ENCODE measurements at regions not wholly inside any gene's neighbourhood (a gene's known extent, or its start where the extent isn't known, plus 50 kb on each side); places are given as distances from the start of the nearest gene placed in this dataset.

DNA sequence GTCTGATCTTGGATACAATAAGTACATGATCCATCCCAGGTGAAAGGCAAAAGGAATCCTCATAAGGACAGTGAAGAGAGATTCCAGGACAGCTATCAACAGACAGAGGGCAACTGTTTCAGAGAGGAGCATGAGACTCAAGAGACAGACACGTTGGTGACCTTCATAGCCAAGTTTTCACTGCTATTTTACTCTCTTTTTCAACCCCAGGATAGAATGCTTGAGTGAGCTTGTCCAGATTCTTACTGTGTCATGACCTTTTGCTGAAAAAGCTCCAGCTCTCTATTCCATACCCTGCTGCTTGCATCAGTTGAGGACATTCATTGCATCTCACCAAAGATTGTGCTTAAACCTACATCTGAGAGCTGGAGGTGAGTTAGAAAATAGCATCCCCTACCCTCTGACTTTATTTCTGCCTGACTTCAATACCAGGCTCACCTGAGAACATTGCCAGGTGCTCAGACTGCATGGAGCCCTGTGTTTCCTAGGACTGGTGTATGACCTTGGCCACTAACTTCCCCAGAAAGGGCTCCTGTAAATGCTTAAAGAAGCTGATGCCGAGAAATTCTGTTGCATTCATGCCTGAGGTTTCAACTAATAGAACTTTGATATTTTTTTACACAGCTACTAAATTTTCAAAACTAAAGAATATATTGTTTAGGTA, 70.4 kb upstream of the TMEM17 start:
- DNase-seq (ENCODE audit: low read depth, low spot score), result no peak
- H3K9me3 ChIP-seq (ENCODE audit: control insufficient read depth, insufficient read depth, low read length), result no peaks in the 10 kb centered on the region
- H3K36me3 ChIP-seq (ENCODE audit: control insufficient read depth, insufficient read depth, low read length), result no peaks in the 10 kb centered on the region
- no CpG with 5 or more reads among the region's 2 CpGs for WGBS (ENCODE audit: insufficient coverage, insufficient read length)
- H3K4me1 ChIP-seq (ENCODE audit: control insufficient read depth, insufficient read depth, low read length), result no peaks in the 10 kb centered on the region
- H3K27me3 ChIP-seq (ENCODE audit: control insufficient read depth, insufficient read depth, low read length), result no peaks in the 10 kb centered on the region
- no peak overlapping the region for H3K4me3 ChIP-seq (ENCODE audit: low read length)
- H3K27ac ChIP-seq (ENCODE audit: low read length), result no peak overlapping the region

DNA sequence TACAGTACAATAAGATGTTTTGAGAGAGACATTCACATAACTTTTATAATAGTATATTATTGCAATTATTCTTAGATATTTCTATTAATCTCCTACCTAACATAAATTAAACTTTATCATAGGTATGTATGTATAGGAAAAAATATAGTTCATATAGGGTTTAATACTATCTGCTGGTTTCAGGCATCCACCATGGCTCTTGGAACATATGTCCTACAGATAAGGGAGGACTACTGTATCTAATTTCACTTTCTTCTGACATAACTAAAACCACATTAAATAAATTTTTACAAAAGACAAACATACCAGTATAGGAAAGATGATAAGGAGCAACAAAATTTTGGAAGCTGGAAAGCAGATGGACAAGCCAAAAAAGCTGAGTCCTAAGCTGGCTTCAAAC, 67.9 kb upstream of the TMEM17 start:
- Histone ChIP-seq H3K4me1 (ENCODE audit: control insufficient read depth, insufficient read depth, low read length) (no peaks in the 10 kb centered on the region), H3K36me3 (ENCODE audit: control insufficient read depth, insufficient read depth, low read length) (no peaks in the 10 kb centered on the region), H3K4me3 (ENCODE audit: low read length) (no peak overlapping the region), H3K9me3 (ENCODE audit: control insufficient read depth, insufficient read depth, low read length) (no peaks in the 10 kb centered on the region), H3K27me3 (ENCODE audit: control insufficient read depth, insufficient read depth, low read length) (no peaks in the 10 kb centered on the region), H3K27ac (ENCODE audit: low read length) (no peak overlapping the region)
- no peak for DNase-seq (ENCODE audit: low read depth, low spot score)

DNA sequence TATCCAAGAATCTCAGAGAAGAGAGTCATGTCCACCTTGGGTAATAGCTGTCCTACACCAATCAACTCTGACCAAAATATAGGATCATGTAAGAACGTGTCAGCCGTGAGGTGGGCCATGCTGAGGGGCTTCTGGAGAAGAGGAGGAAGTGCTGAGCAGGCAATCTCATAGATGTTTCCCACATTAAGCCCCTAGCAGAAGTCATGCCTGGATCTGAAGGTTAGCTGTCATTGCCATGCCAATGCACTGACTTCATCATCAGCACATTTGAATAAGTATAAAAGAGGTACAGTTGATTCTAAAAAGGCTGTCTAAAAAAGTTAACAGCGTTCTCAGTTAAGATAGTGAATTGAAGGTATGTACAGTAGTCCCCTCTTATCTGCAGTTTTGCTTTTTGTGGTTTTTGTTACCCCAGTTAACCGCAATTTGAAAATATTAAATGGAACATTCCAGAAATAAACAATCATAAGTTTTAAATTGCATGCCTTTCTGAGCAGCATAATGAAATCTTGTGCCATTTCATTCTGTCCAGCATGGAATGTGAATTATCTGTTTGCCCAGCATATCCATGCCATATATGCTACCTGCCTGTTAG, 67.2 kb upstream of the TMEM17 start:
- WGBS (ENCODE audit: insufficient coverage, insufficient read length), result no CpG with 5 or more reads among the region's 4 CpGs
- no peak overlapping the region for H3K4me3 ChIP-seq (ENCODE audit: low read length)
- H3K27me3 ChIP-seq (ENCODE audit: control insufficient read depth, insufficient read depth, low read length), result no peaks in the 10 kb centered on the region
- H3K9me3 ChIP-seq (ENCODE audit: control insufficient read depth, insufficient read depth, low read length), result no peaks in the 10 kb centered on the region
- no peak overlapping the region for H3K27ac ChIP-seq (ENCODE audit: low read length)
- no peaks in the 10 kb centered on the region for H3K4me1 ChIP-seq (ENCODE audit: control insufficient read depth, insufficient read depth, low read length)
- H3K36me3 ChIP-seq (ENCODE audit: control insufficient read depth, insufficient read depth, low read length), result no peaks in the 10 kb centered on the region
- DNase-seq (ENCODE audit: low read depth, low spot score), result no peak

DNA sequence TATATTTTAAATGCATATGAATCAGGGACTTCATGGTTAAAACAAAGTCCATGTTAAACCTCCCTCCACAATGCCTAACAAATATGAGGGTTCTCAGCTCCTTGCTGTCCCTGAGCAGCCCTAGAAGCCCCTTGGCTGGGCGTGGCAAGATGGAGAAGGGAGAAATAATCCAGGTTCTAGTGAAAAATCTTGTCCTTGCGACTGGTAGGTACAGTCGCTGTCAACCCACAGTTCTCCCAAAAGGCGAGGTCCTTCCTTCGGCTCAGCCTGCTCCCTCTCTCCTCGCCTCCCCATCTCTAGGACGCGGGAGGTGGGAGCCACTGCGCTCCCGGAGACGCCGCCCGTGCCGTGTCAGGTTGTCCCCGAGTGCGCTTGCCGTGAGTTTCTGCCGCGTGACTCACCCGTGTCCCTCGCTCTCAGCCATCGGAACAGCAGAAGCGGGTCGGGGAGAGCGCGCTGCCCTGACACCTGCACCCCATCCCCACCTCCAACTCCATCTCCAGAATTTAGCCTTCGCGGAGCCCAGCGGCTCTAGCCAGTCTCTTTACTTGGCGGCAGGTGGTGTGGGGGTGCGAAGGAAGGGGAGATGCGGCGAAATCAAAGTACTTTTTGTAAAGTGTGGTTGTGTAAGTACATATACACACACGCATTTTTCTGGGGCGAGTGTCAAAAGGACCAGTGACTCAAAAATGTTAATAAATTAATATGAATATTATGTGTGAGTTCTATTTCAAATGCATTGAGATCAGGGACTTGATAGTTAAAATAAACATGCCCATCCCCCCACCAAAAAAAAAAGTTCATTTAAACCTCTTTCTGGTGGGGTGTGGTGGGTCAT, 65.1 kb upstream of the TMEM17 start:
- Histone ChIP-seq H3K27me3 (ENCODE audit: control insufficient read depth, insufficient read depth, low read length) (no peaks in the 10 kb centered on the region), H3K9me3 (ENCODE audit: control insufficient read depth, insufficient read depth, low read length) (no peaks in the 10 kb centered on the region), H3K4me1 (ENCODE audit: control insufficient read depth, insufficient read depth, low read length) (no peaks in the 10 kb centered on the region), H3K27ac (ENCODE audit: low read length) (no peak overlapping the region), H3K36me3 (ENCODE audit: control insufficient read depth, insufficient read depth, low read length) (no peaks in the 10 kb centered on the region), H3K4me3 (ENCODE audit: low read length) (peak overlapping the region; percentile 26; the same call in 1 of the 2 replicates)
- WGBS (ENCODE audit: insufficient coverage, insufficient read length), result no CpG with 5 or more reads among the region's 35 CpGs
- DNase-seq (ENCODE audit: low read depth, low spot score), result no peak

DNA sequence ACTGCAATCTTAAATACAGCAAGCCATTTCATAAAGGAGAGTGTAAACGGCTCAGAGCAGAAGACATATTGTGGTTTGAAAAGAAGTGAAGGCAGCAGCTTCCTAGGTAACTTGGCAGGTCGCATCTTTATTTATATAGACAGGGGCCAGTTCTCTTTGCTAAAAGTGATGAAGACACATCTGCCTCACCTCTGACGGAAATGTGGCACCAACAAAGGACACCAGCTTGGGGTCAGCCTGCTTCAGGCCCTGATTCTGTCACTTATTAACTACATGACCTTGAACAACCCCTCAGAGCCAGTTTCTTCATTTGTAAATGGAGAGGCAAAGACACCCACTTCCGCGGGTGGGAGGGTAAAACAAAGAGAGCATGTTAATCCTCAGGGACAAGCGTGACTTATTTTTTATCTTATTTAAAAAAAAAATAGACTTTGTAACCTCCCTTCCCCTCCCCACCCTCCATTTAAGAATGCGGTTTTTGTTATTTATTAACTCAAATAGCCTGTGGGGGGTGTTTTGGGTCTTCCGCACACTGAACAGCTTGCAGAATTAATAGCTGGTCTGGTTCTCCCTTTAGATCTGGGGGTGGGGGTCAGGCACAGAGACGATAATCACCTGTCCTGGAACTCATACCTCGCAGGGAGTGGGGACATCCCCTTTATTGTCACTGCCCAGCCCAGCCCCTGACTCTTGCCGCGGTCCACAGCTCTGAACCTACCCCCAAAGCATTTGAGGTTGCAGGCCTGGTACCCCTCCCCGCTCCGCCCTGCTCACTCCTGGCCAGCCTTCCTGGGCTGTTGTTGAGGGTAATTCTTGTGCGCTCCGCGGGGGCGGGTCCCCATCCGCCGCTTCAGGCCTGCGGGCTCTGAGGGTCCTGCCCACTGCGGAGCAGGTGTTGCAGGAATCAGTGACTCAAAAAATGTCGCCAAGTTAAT, 64.2 kb upstream of the TMEM17 start:
- Histone ChIP-seq H3K27ac (ENCODE audit: low read length) (no peak overlapping the region), H3K36me3 (ENCODE audit: control insufficient read depth, insufficient read depth, low read length) (no peaks in the 10 kb centered on the region), H3K27me3 (ENCODE audit: control insufficient read depth, insufficient read depth, low read length) (no peaks in the 10 kb centered on the region), H3K4me1 (ENCODE audit: control insufficient read depth, insufficient read depth, low read length) (no peaks in the 10 kb centered on the region), H3K4me3 (ENCODE audit: low read length) (no peak overlapping the region), H3K9me3 (ENCODE audit: control insufficient read depth, insufficient read depth, low read length) (no peaks in the 10 kb centered on the region)
- WGBS (ENCODE audit: insufficient coverage, insufficient read length), result no CpG with 5 or more reads among the region's 23 CpGs
- DNase-seq (ENCODE audit: low read depth, low spot score), result no peak

DNA sequence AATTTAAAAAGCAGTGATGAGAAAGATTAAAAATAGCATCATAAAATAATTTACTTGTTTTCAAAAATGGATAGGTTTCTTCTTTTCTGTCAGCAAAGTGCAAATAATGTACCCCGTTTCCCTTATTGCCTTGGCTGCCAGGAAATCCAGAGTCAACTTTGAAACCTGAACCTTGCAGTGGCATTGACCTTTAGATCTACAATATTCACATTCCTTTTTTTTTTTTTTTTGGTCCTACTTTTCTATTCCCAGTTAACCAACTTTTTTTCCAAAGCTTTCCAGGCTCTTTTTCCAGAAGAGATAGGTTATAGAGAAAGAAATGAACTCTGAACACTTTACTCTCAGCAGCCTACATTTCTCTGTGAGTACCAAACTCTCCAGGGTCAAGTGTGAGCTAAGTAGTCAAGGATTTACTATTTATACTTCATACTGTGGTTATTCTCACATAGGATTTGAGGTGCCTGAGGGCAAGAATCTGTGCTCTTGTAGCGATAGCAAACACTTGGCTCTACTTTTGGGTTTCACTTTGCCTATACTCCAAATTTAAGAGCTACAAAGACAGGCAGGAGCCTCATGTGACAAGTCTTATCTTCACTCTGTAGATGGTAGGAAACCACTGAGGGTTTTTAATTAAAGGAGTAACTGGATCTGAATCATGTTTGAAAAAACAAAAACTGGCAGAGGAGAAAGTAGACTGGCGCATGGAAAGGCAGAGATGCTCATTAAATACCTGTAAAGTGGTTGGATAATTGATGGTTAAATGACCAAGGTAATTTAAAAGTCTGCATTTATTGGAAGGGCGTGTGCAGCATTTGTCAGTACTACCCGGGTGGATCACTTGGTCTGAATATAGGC, 63.2 kb upstream of the TMEM17 start:
- DNase-seq (ENCODE audit: low read depth, low spot score), result no peak
- no CpG with 5 or more reads among the region's 5 CpGs for WGBS (ENCODE audit: insufficient coverage, insufficient read length)
- no peak overlapping the region for H3K4me3 ChIP-seq (ENCODE audit: low read length)

DNA sequence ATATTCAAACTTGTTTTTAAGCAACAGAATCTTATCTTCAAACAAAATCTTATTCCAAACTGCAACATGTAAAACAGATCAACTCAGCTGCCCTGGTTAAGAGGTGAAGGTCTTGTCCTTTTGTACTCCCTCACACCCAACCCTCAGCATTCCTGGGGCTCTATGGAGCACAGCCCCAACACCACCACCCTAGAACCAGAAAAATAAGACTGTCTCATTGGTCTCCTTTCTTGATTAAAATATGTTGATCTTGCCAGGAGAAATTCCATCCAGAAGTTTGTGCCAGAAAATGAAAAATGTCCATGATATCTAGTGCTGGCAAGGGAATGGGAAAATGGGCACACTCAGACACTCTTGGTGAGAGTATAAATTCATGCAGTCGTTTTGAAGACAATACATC, 62.1 kb upstream of the TMEM17 start:
- no peaks in the 10 kb centered on the region for H3K27me3 ChIP-seq (ENCODE audit: control insufficient read depth, insufficient read depth, low read length)
- H3K4me1 ChIP-seq (ENCODE audit: control insufficient read depth, insufficient read depth, low read length), result no peaks in the 10 kb centered on the region
- WGBS (ENCODE audit: insufficient coverage, insufficient read length), result no CpG with 5 or more reads among the region's 1 CpG
- no peaks in the 10 kb centered on the region for H3K36me3 ChIP-seq (ENCODE audit: control insufficient read depth, insufficient read depth, low read length)
- H3K27ac ChIP-seq (ENCODE audit: low read length), result no peak overlapping the region
- no peaks in the 10 kb centered on the region for H3K9me3 ChIP-seq (ENCODE audit: control insufficient read depth, insufficient read depth, low read length)
- H3K4me3 ChIP-seq (ENCODE audit: low read length), result no peak overlapping the region
- no peak for DNase-seq (ENCODE audit: low read depth, low spot score)

More for the DNA sequence above, 63.2 kb upstream of the TMEM17 start:
- no peaks in the 10 kb centered on the region for H3K27me3 ChIP-seq (ENCODE audit: control insufficient read depth, insufficient read depth, low read length)
- no peaks in the 10 kb centered on the region for H3K9me3 ChIP-seq (ENCODE audit: control insufficient read depth, insufficient read depth, low read length)
- no peaks in the 10 kb centered on the region for H3K4me1 ChIP-seq (ENCODE audit: control insufficient read depth, insufficient read depth, low read length)
- no peak overlapping the region for H3K27ac ChIP-seq (ENCODE audit: low read length)
- no peaks in the 10 kb centered on the region for H3K36me3 ChIP-seq (ENCODE audit: control insufficient read depth, insufficient read depth, low read length)

DNA sequence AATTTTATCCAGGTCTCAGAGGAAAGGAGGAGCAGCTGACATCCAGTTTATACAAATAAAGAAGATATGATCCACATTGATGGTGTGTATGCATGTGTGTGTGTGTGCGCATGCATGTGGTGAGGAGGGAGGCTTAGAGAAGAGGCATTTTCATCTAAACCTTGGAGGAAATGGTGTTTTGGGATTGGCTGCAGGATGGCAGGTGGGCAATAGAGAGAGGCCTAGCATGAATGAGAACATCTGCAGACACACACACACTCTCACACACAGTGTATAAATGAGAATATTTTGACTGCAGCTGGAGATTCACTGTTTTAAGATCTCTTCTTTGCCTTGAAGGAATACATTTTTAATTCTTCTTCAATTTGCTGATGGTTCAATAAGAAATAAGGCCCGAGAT, 61.7 kb upstream of the TMEM17 start:
- no peak for DNase-seq (ENCODE audit: low read depth, low spot score)
- H3K4me3 ChIP-seq (ENCODE audit: low read length), result no peak overlapping the region
- H3K36me3 ChIP-seq (ENCODE audit: control insufficient read depth, insufficient read depth, low read length), result no peaks in the 10 kb centered on the region
- H3K4me1 ChIP-seq (ENCODE audit: control insufficient read depth, insufficient read depth, low read length), result no peaks in the 10 kb centered on the region
- H3K27me3 ChIP-seq (ENCODE audit: control insufficient read depth, insufficient read depth, low read length), result no peaks in the 10 kb centered on the region
- no peak overlapping the region for H3K27ac ChIP-seq (ENCODE audit: low read length)
- H3K9me3 ChIP-seq (ENCODE audit: control insufficient read depth, insufficient read depth, low read length), result no peaks in the 10 kb centered on the region
- WGBS (ENCODE audit: insufficient coverage, insufficient read length), result no CpG with 5 or more reads among the region's 2 CpGs

DNA sequence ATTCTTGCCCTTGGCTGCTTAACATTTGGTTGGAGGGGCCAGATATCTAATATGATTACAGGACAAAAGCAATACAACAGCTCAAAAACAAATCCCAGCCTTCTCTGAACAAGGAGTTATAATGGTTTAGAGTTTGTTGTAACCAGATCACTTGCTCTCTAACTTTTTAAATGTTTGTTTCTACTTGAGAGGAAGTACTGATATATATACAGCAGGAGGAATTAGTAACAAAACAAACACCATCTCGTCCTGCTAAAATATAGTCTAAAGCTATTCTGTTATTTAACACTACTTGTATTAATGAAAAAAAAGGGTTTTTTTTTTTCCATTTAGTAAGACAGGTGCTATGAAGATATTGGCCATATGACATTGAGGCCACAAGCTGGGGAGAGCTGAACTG, 60.9 kb upstream of the TMEM17 start:
- H3K4me3 ChIP-seq (ENCODE audit: low read length), result no peak overlapping the region
- no peak overlapping the region for H3K27ac ChIP-seq (ENCODE audit: low read length)
- no peaks in the 10 kb centered on the region for H3K36me3 ChIP-seq (ENCODE audit: control insufficient read depth, insufficient read depth, low read length)
- H3K27me3 ChIP-seq (ENCODE audit: control insufficient read depth, insufficient read depth, low read length), result no peaks in the 10 kb centered on the region
- no peaks in the 10 kb centered on the region for H3K4me1 ChIP-seq (ENCODE audit: control insufficient read depth, insufficient read depth, low read length)
- DNase-seq (ENCODE audit: low read depth, low spot score), result no peak
- no peaks in the 10 kb centered on the region for H3K9me3 ChIP-seq (ENCODE audit: control insufficient read depth, insufficient read depth, low read length)
- no CpG with 5 or more reads among the region's 1 CpG for WGBS (ENCODE audit: insufficient coverage, insufficient read length)
